ENCODE measurements at regions not wholly inside any gene's neighbourhood (a gene's known extent, or its start where the extent isn't known, plus 50 kb on each side); places are given as distances from the start of the nearest gene placed in this dataset.
"Not testable (repeated sequence)": the region's sequence is repeated elsewhere in the genome, so short reads cannot be mapped to it uniquely, and the experiment has no call there.

- DNase-seq, result no peak
Observed at GRCh38 chr2:39995005-39995737, 216.1 kb upstream of the THUMPD2 start.

- peak; percentile 71 for DNase-seq
Observed at GRCh38 chr2:39994151-39994550, 215.1 kb upstream of the THUMPD2 start.

GRCh38 chr2:39991298-39991697 is 212.2 kb upstream of the THUMPD2 start:
- DNase-seq, result peak; percentile 39

- DNase-seq, result no peak
Observed at GRCh38 chr2:39990335-39990900, 211.4 kb upstream of the THUMPD2 start.

GRCh38 chr2:39989888-39990287 is 210.8 kb upstream of the THUMPD2 start:
- peak; percentile 54 for DNase-seq

GRCh38 chr2:39981883-39982311 is 202.8 kb upstream of the THUMPD2 start:
- DNase-seq, result no peak

GRCh38 chr2:39975476-39976020 is 196.5 kb upstream of the THUMPD2 start:
- DNase-seq, result no peak

- DNase-seq, result no peak
Observed at GRCh38 chr2:39968037-39968436, 189.0 kb upstream of the THUMPD2 start.

- DNase-seq, result not testable (repeated sequence)
Observed at GRCh38 chr2:39960681-39961080, 181.6 kb upstream of the THUMPD2 start.

- no peak for DNase-seq
Observed at GRCh38 chr2:39954346-39954745, 175.3 kb upstream of the THUMPD2 start.

- DNase-seq, result no peak
Observed at GRCh38 chr2:39949131-39949530, 170.1 kb upstream of the THUMPD2 start.

- DNase-seq, result peak; percentile 35
Observed at GRCh38 chr2:39948016-39948719, 169.1 kb upstream of the THUMPD2 start.

- DNase-seq, result no peak
Observed at GRCh38 chr2:39947294-39948015, 168.4 kb upstream of the THUMPD2 start.

GRCh38 chr2:39942950-39943349 is 163.9 kb upstream of the THUMPD2 start:
- peak; percentile 55 for DNase-seq

GRCh38 chr2:39938035-39938835 is 159.2 kb upstream of the THUMPD2 start:
- DNase-seq, result peak; percentile 88

GRCh38 chr2:39937621-39938020 is 158.6 kb upstream of the THUMPD2 start:
- DNase-seq, result no peak

GRCh38 chr2:39934851-39935250 is 155.8 kb upstream of the THUMPD2 start:
- DNase-seq, result no peak

GRCh38 chr2:39933196-39933595 is 154.1 kb upstream of the THUMPD2 start:
- no peak for DNase-seq

GRCh38 chr2:39932198-39932597 is 153.1 kb upstream of the THUMPD2 start:
- DNase-seq, result peak; percentile 33

GRCh38 chr2:39930175-39930917 is 151.3 kb upstream of the THUMPD2 start:
- no peak for DNase-seq

GRCh38 chr2:39929531-39929930 is 150.5 kb upstream of the THUMPD2 start:
- no peak for DNase-seq

All from NCI-H226 (cell line).